B cell (primary cell): ENCODE measurements at regions not wholly inside any gene's neighbourhood (a gene's known extent, or its start where the extent isn't known, plus 50 kb on each side); places are given as distances from the start of the nearest gene placed in this dataset.

ENCODE experiments used
- ATAC-seq: fragments of 200-7000 bp; cut with Tn5 transposase; one replicate; pipeline ENCODE4 v1.10.0; 2021; ENCODE audit warnings: low read depth, mild to moderate bottlenecking, moderate number of reproducible peaks, moderate library complexity
- CTCF ChIA-PET: fragments of 350-600 bp; sonication (Branson Sonifier 250); formaldehyde crosslinking; loops from one replicate; lab custom pipeline; 2021; ENCODE audit warnings: antibody characterized with exemption, inconsistent platforms; lab: Charles Lee
- POLR2A ChIA-PET: fragments of 350-600 bp; sonication (Branson Sonifier 250); formaldehyde crosslinking; loops from one replicate; lab custom pipeline; 2021; ENCODE audit warnings: antibody characterized with exemption; lab: Charles Lee
- DNase-seq: peaks from one replicate; pipeline ENCODE4 v3.0.0; 2013
- H2AFZ ChIP-seq: 2 replicates; pipeline ENCODE4 v1.6.1; 2012; ENCODE audit warnings: mild to moderate bottlenecking, low read depth, low read length; ENCODE audit not compliant: insufficient read depth, poor library complexity, severe bottlenecking
- H3K27ac ChIP-seq, 2 donors: 1 replicate in 1 of 2; 2 replicates in 1 of 2; pipeline ENCODE4 v1.5.1; 2012 to 2013; ENCODE audit warnings: low read length in 2 of 2, mild to moderate bottlenecking in 2 of 2, moderate library complexity in 1 of 2
- H3K27me3 ChIP-seq, 4 experiments: fragments of 200-600 bp in 1 of 4; sonication (generic) in 1 of 4; replicated peaks in 1 of 4; 1 replicate in 2 of 4; 2 replicates in 2 of 4; pipeline versions ENCODE4 v1.6.1 to v1.7.0; 2013 to 2016; ENCODE audit warnings: low read length in 3 of 4, mild to moderate bottlenecking in 2 of 4, mixed read lengths in 1 of 4, moderate library complexity in 1 of 4; ENCODE audit not compliant: insufficient read depth in 4 of 4, control insufficient read depth in 3 of 4; ENCODE audit errors: control extremely low read depth in 1 of 4
- H3K36me3 ChIP-seq, 2 experiments: replicated peaks in 1 of 2; 1 replicate in 1 of 2; 2 replicates in 1 of 2; pipeline versions ENCODE4 v1.6.1 to v1.7.1; 2013; ENCODE audit warnings: low read length in 1 of 2; ENCODE audit not compliant: insufficient read depth in 2 of 2, control insufficient read depth in 1 of 2; ENCODE audit errors: control extremely low read depth in 1 of 2, extremely low read depth in 1 of 2
- H3K4me1 ChIP-seq, 2 donors: fragments of 200-600 bp in 1 of 2; sonication (generic) in 1 of 2; 1 replicate in 1 of 2; 2 replicates in 1 of 2; pipeline versions ENCODE4 v1.5.1 to v1.6.1; 2013 to 2017; ENCODE audit warnings: low read length in 2 of 2; ENCODE audit not compliant: control insufficient read depth in 2 of 2, insufficient read depth in 2 of 2
- H3K4me2 ChIP-seq: replicated peaks from 2 replicates; pipeline ENCODE3; 2012; ENCODE audit warnings: mild to moderate bottlenecking, low read depth, low read length; ENCODE audit not compliant: poor library complexity, severe bottlenecking
- H3K4me3 ChIP-seq, 5 experiments: fragments of 200-600 bp in 1 of 5; sonication (generic) in 1 of 5; 1 replicate in 3 of 5; 2 replicates in 2 of 5; pipeline versions ENCODE4 v1.5.1 to v1.7.0; 2011 to 2016; ENCODE audit warnings: low read length in 4 of 5, mild to moderate bottlenecking in 4 of 5, low read depth in 2 of 5, control low read depth in 1 of 5, moderate library complexity in 1 of 5; ENCODE audit not compliant: insufficient read depth in 1 of 5; ENCODE audit errors: control extremely low read depth in 1 of 5, extremely low read depth in 1 of 5
- H3K79me2 ChIP-seq: fragments of 200-600 bp; sonication (generic); one replicate; pipeline ENCODE4 v1.6.0; 2016; ENCODE audit warnings: low read length; ENCODE audit not compliant: control insufficient read depth, insufficient read depth
- H3K9ac ChIP-seq: fragments of 200-600 bp; sonication (generic); 2 replicates; pipeline ENCODE4 v1.6.1; 2017; ENCODE audit warnings: mild to moderate bottlenecking, low read length, moderate library complexity
- H3K9me3 ChIP-seq, 3 donors: one replicate each; pipeline versions ENCODE4 v1.6.1 to v1.7.1; 2013; ENCODE audit warnings: low read length in 2 of 3; ENCODE audit not compliant: control insufficient read depth in 2 of 3, insufficient read depth in 1 of 3; ENCODE audit errors: control extremely low read depth in 1 of 3
- H4K20me1 ChIP-seq: 2 replicates; pipeline ENCODE4 v1.6.0; 2012; ENCODE audit warnings: mild to moderate bottlenecking, low read length; ENCODE audit not compliant: insufficient read depth, control insufficient read depth, poor library complexity, severe bottlenecking
- H3K27ac Mint-ChIP-seq: one replicate; pipeline ENCODE4 v1.8.0; 2021; ENCODE audit warnings: mixed read lengths
- H3K27me3 Mint-ChIP-seq: one replicate; pipeline ENCODE4 v1.8.0; 2021; ENCODE audit warnings: mixed read lengths
- H3K4me1 Mint-ChIP-seq: one replicate; pipeline ENCODE4 v1.8.0; 2021; ENCODE audit warnings: mixed read lengths
- H3K4me3 Mint-ChIP-seq: one replicate; pipeline ENCODE4 v1.8.0; 2021; ENCODE audit warnings: mixed read lengths
- H3K9me3 Mint-ChIP-seq: one replicate; pipeline ENCODE4 v1.8.0; 2022; ENCODE audit warnings: mixed read lengths; ENCODE audit not compliant: insufficient read depth
- CTCF ChIP-seq: fragments of 200-600 bp; IDR thresholded peaks from one replicate; pipeline ENCODE4 v1.8.0; 2022; ENCODE audit warnings: antibody characterized with exemption, mild to moderate bottlenecking
- EZH2 ChIP-seq: IDR thresholded peaks from 2 replicates; pipeline ENCODE4 v1.6.1; 2012; ENCODE audit warnings: borderline replicate concordance, low read depth, mild to moderate bottlenecking, moderate library complexity, low read length; ENCODE audit not compliant: insufficient read depth, poor library complexity, severe bottlenecking
- WGBS: methylation state at CpG from one replicate; pipeline ENCODE4 v1.1.5; 2013; ENCODE audit warnings: missing lambda C conversion rate; ENCODE audit not compliant: insufficient coverage; 5-methylcytosine and 5-hydroxymethylcytosine counted together
- intact Hi-C: fragments of 100-400 bp; cut with micrococcal nuclease; formaldehyde crosslinking; loops from one replicate; pipeline ENCODE4 v1.10.0; 2022

- H3K4me1 Mint-ChIP-seq = no peaks in the 10 kb centered on the region
- CTCF ChIA-PET = no interaction called here
- H3K9me3 Mint-ChIP-seq = peaks cover 2% of the 10 kb centered on the region
Measured at GRCh38 chr9:80732506-80732905, 956.8 kb downstream of the TLE1 start.

GRCh38 chr9:80720579-80720978 is 968.8 kb downstream of the TLE1 start:
- TF ChIP-seq CTCF (no peak), EZH2 (no peak)
- Histone ChIP-seq H3K4me1 (no peaks in the 10 kb centered on the region), H3K27ac (no peak overlapping the region), H3K36me3 (no peaks in the 10 kb centered on the region), H3K9ac (no peak overlapping the region), H2AFZ (no peak overlapping the region), H3K27me3 (no peaks in the 10 kb centered on the region), H3K9me3 (peaks cover 0 to 14% (median 6%) of the 10 kb centered on the region in 3 donors), H4K20me1 (no peaks in the 10 kb centered on the region), H3K4me2 (no peak overlapping the region), H3K4me3 (no peak overlapping the region), H3K79me2 (no peaks in the 10 kb centered on the region)
- peaks cover 14% of the 10 kb centered on the region for H3K9me3 Mint-ChIP-seq
- DNase-seq = no peak
- no peak overlapping the region for H3K27ac Mint-ChIP-seq
- no CpG with 5 or more reads among the region's 1 CpG for WGBS
- intact Hi-C loops = no loop called here
- CTCF ChIA-PET = no interaction called here
- no peak overlapping the region for H3K4me3 Mint-ChIP-seq
- no peaks in the 10 kb centered on the region for H3K27me3 Mint-ChIP-seq
- POLR2A ChIA-PET = no interaction called here
- no peaks in the 10 kb centered on the region for H3K4me1 Mint-ChIP-seq
- ATAC-seq = no peak

More at GRCh38 chr9:80732506-80732905, 956.8 kb downstream of the TLE1 start:
- TF ChIP-seq CTCF (no peak), EZH2 (no peak)
- Histone ChIP-seq H2AFZ (no peak overlapping the region), H3K79me2 (no peaks in the 10 kb centered on the region), H3K9ac (no peak overlapping the region), H3K36me3 (no peaks in the 10 kb centered on the region), H3K4me2 (no peak overlapping the region), H4K20me1 (no peaks in the 10 kb centered on the region), H3K9me3 (peaks cover 0 to 10% (median 0%) of the 10 kb centered on the region in 3 donors), H3K27me3 (no peaks in the 10 kb centered on the region), H3K4me1 (no peaks in the 10 kb centered on the region), H3K27ac (no peak overlapping the region), H3K4me3 (no peak overlapping the region)
- POLR2A ChIA-PET = no interaction called here
- no peak overlapping the region for H3K27ac Mint-ChIP-seq
- H3K4me3 Mint-ChIP-seq = no peak overlapping the region
- 40% methylated on average over 1 of the region's 2 CpGs for WGBS
- ATAC-seq (no peak), DNase-seq (no peak)
- H3K27me3 Mint-ChIP-seq = no peaks in the 10 kb centered on the region
- intact Hi-C loops = no loop called here
